Vagina (tissue), 2 donors: ENCODE measurements at regions not wholly inside any gene's neighbourhood (a gene's known extent, or its start where the extent isn't known, plus 50 kb on each side); places are given as distances from the start of the nearest gene placed in this dataset.

Experiments used
- DNase-seq, 2 donors: peaks; one replicate each; pipeline ENCODE4 v3.0.0-alpha.2; 2017; ENCODE audit errors: extremely low spot score in 2 of 2
- H3K27ac ChIP-seq: fragments of 200-600 bp; sonication (generic); one replicate; pipeline ENCODE4 v1.5.1; 2019
- H3K27me3 ChIP-seq: fragments of 200-600 bp; sonication (generic); one replicate; pipeline ENCODE4 v1.5.1; 2019
- H3K36me3 ChIP-seq, 2 donors: fragments of 200-600 bp; sonication (generic); one replicate each; pipeline ENCODE4 v1.5.1; 2017 to 2019
- H3K4me1 ChIP-seq: fragments of 200-600 bp; sonication (generic); one replicate; pipeline ENCODE4 v1.5.1; 2019
- H3K4me3 ChIP-seq, 2 donors: fragments of 200-600 bp; sonication (generic); 1 replicate in 1 of 2; 2 replicates in 1 of 2; pipeline ENCODE4 v1.5.1; 2016 to 2019
- H3K9me3 ChIP-seq: fragments of 200-600 bp; sonication (generic); one replicate; pipeline ENCODE4 v1.5.1; 2019
- CTCF ChIP-seq, 3 experiments: fragments of 450-650 bp in 2 of 3; fragments of 200-600 bp in 1 of 3; sonication (generic) in 1 of 3; IDR thresholded peaks; one replicate each; pipeline ENCODE4 v1.5.1; 2017 to 2019; ENCODE audit warnings: antibody characterized with exemption in 3 of 3, mild to moderate bottlenecking in 2 of 3, moderate library complexity in 2 of 3
- POLR2A ChIP-seq, 2 donors: fragments of 450-650 bp; IDR thresholded peaks; one replicate each; pipeline ENCODE4 v1.6.1; 2017; ENCODE audit warnings: antibody characterized with exemption in 2 of 2, mild to moderate bottlenecking in 2 of 2, moderate library complexity in 2 of 2
- POLR2AphosphoS5 ChIP-seq, 2 donors: sonication (generic); formaldehyde crosslinking; IDR thresholded peaks; one replicate each; pipeline ENCODE4 v1.9.0; 2017; ENCODE audit warnings: antibody characterized with exemption in 2 of 2, mild to moderate bottlenecking in 2 of 2, low read depth in 1 of 2; ENCODE audit not compliant: insufficient read depth in 1 of 2
- intact Hi-C: fragments of 100-400 bp; cut with DNase I; formaldehyde crosslinking; loops from one replicate; pipeline ENCODE4 v1.15.1; 2023

- intact Hi-C loops, result no loop called here
- TF ChIP-seq POLR2AphosphoS5 (IDR thresholded peaks at IDR 0.05; ENCODE audit: insufficient read depth in 1 of 2, low read depth in 1 of 2) (no peak), CTCF (IDR thresholded peaks at IDR 0.05) (no peak), POLR2A (IDR thresholded peaks at IDR 0.05) (no peak)
- no peaks in the 10 kb centered on the region for H3K36me3 ChIP-seq
- no peak overlapping the region for H3K4me3 ChIP-seq
- H3K4me1 ChIP-seq, result no peaks in the 10 kb centered on the region
- no peak for DNase-seq
- H3K27me3 ChIP-seq, result no peaks in the 10 kb centered on the region
- H3K27ac ChIP-seq, result no peak overlapping the region
- no peaks in the 10 kb centered on the region for H3K9me3 ChIP-seq
Measured at GRCh38 chr4:54945838-54946237, 179.6 kb downstream of the KDR start.

GRCh38 chr4:54942721-54943120, 182.7 kb downstream of the KDR start:
- intact Hi-C loops, result no loop called here
- no peak for DNase-seq
- Histone ChIP-seq H3K9me3 (no peaks in the 10 kb centered on the region), H3K36me3 (no peaks in the 10 kb centered on the region), H3K27ac (no peak overlapping the region), H3K4me1 (no peaks in the 10 kb centered on the region), H3K4me3 (no peak overlapping the region), H3K27me3 (no peaks in the 10 kb centered on the region)
- no peak for TF ChIP-seq CTCF (IDR thresholded peaks at IDR 0.05)
- TF ChIP-seq POLR2A (IDR thresholded peaks at IDR 0.05), result no peak
- TF ChIP-seq POLR2AphosphoS5 (IDR thresholded peaks at IDR 0.05; ENCODE audit: insufficient read depth in 1 of 2, low read depth in 1 of 2), result no peak

GRCh38 chr4:54941994-54942552, 183.3 kb downstream of the KDR start:
- Histone ChIP-seq H3K36me3 (no peaks in the 10 kb centered on the region), H3K27me3 (no peaks in the 10 kb centered on the region), H3K27ac (no peak overlapping the region), H3K4me1 (no peaks in the 10 kb centered on the region), H3K4me3 (no peak overlapping the region), H3K9me3 (no peaks in the 10 kb centered on the region)
- TF ChIP-seq POLR2A (IDR thresholded peaks at IDR 0.05), result no peak
- TF ChIP-seq POLR2AphosphoS5 (IDR thresholded peaks at IDR 0.05; ENCODE audit: insufficient read depth in 1 of 2, low read depth in 1 of 2), result no peak
- TF ChIP-seq CTCF (IDR thresholded peaks at IDR 0.05), result no peak
- intact Hi-C loops, result no loop called here
- DNase-seq, result no peak

- intact Hi-C loops, result no loop called here
- Histone ChIP-seq H3K27me3 (no peaks in the 10 kb centered on the region), H3K27ac (no peak overlapping the region), H3K36me3 (no peaks in the 10 kb centered on the region), H3K4me1 (no peaks in the 10 kb centered on the region), H3K9me3 (no peaks in the 10 kb centered on the region), H3K4me3 (no peak overlapping the region)
- no peak for DNase-seq
- TF ChIP-seq CTCF (IDR thresholded peaks at IDR 0.05), result no peak
- no peak for TF ChIP-seq POLR2A (IDR thresholded peaks at IDR 0.05)
- no peak for TF ChIP-seq POLR2AphosphoS5 (IDR thresholded peaks at IDR 0.05; ENCODE audit: insufficient read depth in 1 of 2, low read depth in 1 of 2)
Measured at GRCh38 chr4:54940996-54941865, 184.2 kb downstream of the KDR start.

GRCh38 chr4:54937501-54937900, 187.9 kb downstream of the KDR start:
- H3K27me3 ChIP-seq, result no peaks in the 10 kb centered on the region
- no peaks in the 10 kb centered on the region for H3K9me3 ChIP-seq
- no peaks in the 10 kb centered on the region for H3K36me3 ChIP-seq
- no peak overlapping the region for H3K4me3 ChIP-seq
- H3K4me1 ChIP-seq, result no peaks in the 10 kb centered on the region
- intact Hi-C loops, result no loop called here
- H3K27ac ChIP-seq, result no peak overlapping the region
- TF ChIP-seq POLR2A (IDR thresholded peaks at IDR 0.05) (no peak), POLR2AphosphoS5 (IDR thresholded peaks at IDR 0.05; ENCODE audit: insufficient read depth in 1 of 2, low read depth in 1 of 2) (no peak), CTCF (IDR thresholded peaks at IDR 0.05) (no peak)
- DNase-seq, result no peak
